ENCODE measurements at regions not wholly inside any gene's neighbourhood (a gene's known extent, or its start where the extent isn't known, plus 50 kb on each side); places are given as distances from the start of the nearest gene placed in this dataset.
A peak's percentile ranks its signal among the peaks of the same experiment; 100 is the strongest.
"Not testable (repeated sequence)": the region's sequence is repeated elsewhere in the genome, so short reads cannot be mapped to it uniquely, and the experiment has no call there.

DNA sequence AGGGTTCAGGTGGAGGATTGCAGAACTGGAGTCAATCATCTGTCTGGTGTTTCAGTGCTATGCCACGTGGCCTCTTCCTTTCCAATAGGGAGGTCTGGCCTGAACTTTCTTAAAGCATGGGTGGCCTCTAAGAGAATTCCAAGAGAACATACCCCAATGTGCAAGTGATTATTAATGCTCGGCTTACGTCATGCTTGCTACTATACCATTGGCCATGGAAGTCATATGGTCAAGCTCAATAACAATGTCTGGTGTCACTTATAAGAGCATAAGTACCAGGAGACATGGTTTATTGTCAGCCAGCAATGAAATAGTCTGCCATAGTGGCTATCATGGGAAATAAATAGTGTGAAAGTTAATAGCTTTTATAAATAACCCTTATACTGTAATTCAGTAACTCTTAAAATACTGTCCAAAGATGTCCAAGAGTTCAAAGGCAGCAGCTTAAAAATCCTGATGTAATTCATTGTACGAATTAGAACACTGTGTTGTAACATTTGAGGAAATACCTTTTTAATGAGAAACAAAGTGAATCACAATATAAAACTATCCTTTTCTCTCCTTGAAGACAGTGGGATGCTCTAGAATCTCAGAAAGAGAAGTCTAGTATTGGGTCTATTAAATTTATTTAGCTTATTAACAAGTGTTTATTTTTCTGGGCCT is 355.4 kb upstream of the PRR16 start:
- Histone ChIP-seq H3F3A (ENCODE audit: insufficient read depth) (peaks cover 13% of the 10 kb centered on the region; the same call in 1 of the 2 replicates), H3K4me2 (ENCODE audit: unreplicated experiment) (peak overlapping the region; percentile 37), H3K36me3 (ENCODE audit: low read depth) (no peaks in the 10 kb centered on the region), H3K9me3 (ENCODE audit: low read depth) (no peaks in the 10 kb centered on the region), H3K9ac (no peak overlapping the region), H3K9me2 (ENCODE audit: insufficient read depth) (no peaks in the 10 kb centered on the region), H3K4me1 (ENCODE audit: insufficient read depth) (peaks cover 16% of the 10 kb centered on the region), H2AFZ (peak overlapping the region; percentile 56), H3K4me3 (no peak overlapping the region), H4K20me1 (ENCODE audit: insufficient read depth) (no peaks in the 10 kb centered on the region), H3K79me2 (ENCODE audit: insufficient read depth) (no peaks in the 10 kb centered on the region), H3K27me3 (replicated peaks; ENCODE audit: insufficient read depth) (no peaks in the 10 kb centered on the region), H3K27ac (peak overlapping the region; percentile 48)
- in situ Hi-C loops (cut with MboI) = no loop called here
- 67 to 72% methylated on average over 4 of the region's 4 CpGs for WGBS, 2 experiments (ENCODE audit: low coverage in 1 of 2, low lambda C conversion rate in 2 of 2, missing lambda C conversion rate in 2 of 2)
- peak; percentile 70 for DNase-seq
- TF ChIP-seq EZH2phosphoT487 (IDR thresholded peaks at IDR 0.05; ENCODE audit: insufficient read depth, low read depth) (no peak), EZH2 (IDR thresholded peaks at IDR 0.05; ENCODE audit: insufficient read depth, poor library complexity, severe bottlenecking) (no peak)

GRCh38 chr5:120122703-120123102 is 341.4 kb upstream of the PRR16 start:
- Histone ChIP-seq H3K79me2 (ENCODE audit: insufficient read depth) (no peaks in the 10 kb centered on the region), H3K9ac (no peak overlapping the region), H2AFZ (no peak overlapping the region), H3K4me3 (no peak overlapping the region), H3K4me1 (ENCODE audit: insufficient read depth) (no peaks in the 10 kb centered on the region), H3F3A (ENCODE audit: insufficient read depth) (no peaks in the 10 kb centered on the region), H3K27me3 (replicated peaks; ENCODE audit: insufficient read depth) (no peaks in the 10 kb centered on the region), H4K20me1 (ENCODE audit: insufficient read depth) (no peaks in the 10 kb centered on the region), H3K9me2 (ENCODE audit: insufficient read depth) (no peaks in the 10 kb centered on the region), H3K36me3 (ENCODE audit: low read depth) (no peaks in the 10 kb centered on the region), H3K27ac (no peak overlapping the region), H3K9me3 (ENCODE audit: low read depth) (no peaks in the 10 kb centered on the region), H3K4me2 (ENCODE audit: unreplicated experiment) (no peak overlapping the region)
- no peak for DNase-seq
- in situ Hi-C loops (cut with MboI) = no loop called here
- no peak for TF ChIP-seq EZH2 (IDR thresholded peaks at IDR 0.05; ENCODE audit: insufficient read depth, poor library complexity, severe bottlenecking)
- TF ChIP-seq EZH2phosphoT487 (IDR thresholded peaks at IDR 0.05; ENCODE audit: insufficient read depth, low read depth) = no peak

DNA sequence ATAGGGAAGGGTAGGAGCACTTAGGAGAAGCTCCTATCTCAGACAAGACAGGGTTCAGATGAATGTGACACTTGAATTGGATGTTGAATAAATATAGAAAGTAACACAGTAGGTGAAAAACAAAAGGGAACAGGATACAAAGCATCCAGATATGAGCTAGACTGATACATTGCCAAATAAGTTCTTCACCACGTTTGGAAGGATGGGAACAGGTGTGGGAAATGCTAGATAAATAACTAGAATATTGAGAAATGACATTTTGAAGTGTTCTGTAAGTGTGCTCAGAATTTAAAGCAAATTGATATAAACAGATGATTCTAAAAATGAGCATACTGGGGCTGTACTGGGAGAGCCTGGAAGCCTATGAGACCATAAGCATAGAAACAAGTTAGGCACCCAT is 340.1 kb upstream of the PRR16 start:
- no peak overlapping the region for H3K9ac ChIP-seq
- H3K79me2 ChIP-seq (ENCODE audit: insufficient read depth) = no peaks in the 10 kb centered on the region
- no peaks in the 10 kb centered on the region for H3F3A ChIP-seq (ENCODE audit: insufficient read depth)
- H2AFZ ChIP-seq = no peak overlapping the region
- no peaks in the 10 kb centered on the region for H3K9me2 ChIP-seq (ENCODE audit: insufficient read depth)
- H3K9me3 ChIP-seq (ENCODE audit: low read depth) = no peaks in the 10 kb centered on the region
- H3K36me3 ChIP-seq (ENCODE audit: low read depth) = no peaks in the 10 kb centered on the region
- H3K27ac ChIP-seq = no peak overlapping the region
- H3K27me3 ChIP-seq (replicated peaks; ENCODE audit: insufficient read depth) = no peaks in the 10 kb centered on the region
- TF ChIP-seq EZH2phosphoT487 (IDR thresholded peaks at IDR 0.05; ENCODE audit: insufficient read depth, low read depth) (no peak), EZH2 (IDR thresholded peaks at IDR 0.05; ENCODE audit: insufficient read depth, poor library complexity, severe bottlenecking) (no peak)
- in situ Hi-C loops (cut with MboI) = no loop called here
- no peak overlapping the region for H3K4me3 ChIP-seq
- no peak overlapping the region for H3K4me2 ChIP-seq (ENCODE audit: unreplicated experiment)
- H3K4me1 ChIP-seq (ENCODE audit: insufficient read depth) = no peaks in the 10 kb centered on the region
- no peak for DNase-seq
- no peaks in the 10 kb centered on the region for H4K20me1 ChIP-seq (ENCODE audit: insufficient read depth)
- 94 to 100% methylated on average over 1 of the region's 1 CpG for WGBS, 2 experiments (ENCODE audit: low coverage in 1 of 2, low lambda C conversion rate in 2 of 2, missing lambda C conversion rate in 2 of 2)

DNA sequence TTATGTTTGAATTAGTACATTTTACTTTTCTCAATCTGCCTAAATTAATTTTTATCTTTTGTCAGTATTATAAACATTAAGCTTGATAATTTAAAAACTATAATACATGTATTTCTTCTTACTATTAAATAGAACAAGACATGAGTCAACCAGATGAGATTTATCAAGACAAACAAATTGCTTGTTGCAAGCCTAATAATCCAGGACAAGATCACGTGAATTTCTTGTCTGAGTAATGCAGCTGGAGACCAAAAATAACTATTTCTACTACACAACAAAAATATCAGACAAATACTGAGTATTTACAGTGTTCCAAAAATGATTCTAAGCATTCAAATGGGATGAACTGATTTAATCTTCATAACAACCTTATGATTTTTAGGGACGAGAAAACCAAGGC is 339.1 kb upstream of the PRR16 start:
- TF ChIP-seq EZH2phosphoT487 (IDR thresholded peaks at IDR 0.05; ENCODE audit: insufficient read depth, low read depth) = no peak
- no peak for TF ChIP-seq EZH2 (IDR thresholded peaks at IDR 0.05; ENCODE audit: insufficient read depth, poor library complexity, severe bottlenecking)
- Histone ChIP-seq H2AFZ (no peak overlapping the region), H3K27ac (no peak overlapping the region), H3K36me3 (ENCODE audit: low read depth) (no peaks in the 10 kb centered on the region), H3K9ac (no peak overlapping the region), H4K20me1 (ENCODE audit: insufficient read depth) (no peaks in the 10 kb centered on the region), H3K4me2 (ENCODE audit: unreplicated experiment) (no peak overlapping the region), H3K27me3 (replicated peaks; ENCODE audit: insufficient read depth) (no peaks in the 10 kb centered on the region), H3K4me3 (no peak overlapping the region), H3K79me2 (ENCODE audit: insufficient read depth) (no peaks in the 10 kb centered on the region), H3K4me1 (ENCODE audit: insufficient read depth) (no peaks in the 10 kb centered on the region), H3K9me3 (ENCODE audit: low read depth) (no peaks in the 10 kb centered on the region), H3K9me2 (ENCODE audit: insufficient read depth) (no peaks in the 10 kb centered on the region), H3F3A (ENCODE audit: insufficient read depth) (no peaks in the 10 kb centered on the region)
- peak; percentile 26 for DNase-seq
- 21 to 37% methylated on average over 2 of the region's 2 CpGs for WGBS, 2 experiments (ENCODE audit: low coverage in 1 of 2, low lambda C conversion rate in 2 of 2, missing lambda C conversion rate in 2 of 2)
- in situ Hi-C loops (cut with MboI) = no loop called here

DNA sequence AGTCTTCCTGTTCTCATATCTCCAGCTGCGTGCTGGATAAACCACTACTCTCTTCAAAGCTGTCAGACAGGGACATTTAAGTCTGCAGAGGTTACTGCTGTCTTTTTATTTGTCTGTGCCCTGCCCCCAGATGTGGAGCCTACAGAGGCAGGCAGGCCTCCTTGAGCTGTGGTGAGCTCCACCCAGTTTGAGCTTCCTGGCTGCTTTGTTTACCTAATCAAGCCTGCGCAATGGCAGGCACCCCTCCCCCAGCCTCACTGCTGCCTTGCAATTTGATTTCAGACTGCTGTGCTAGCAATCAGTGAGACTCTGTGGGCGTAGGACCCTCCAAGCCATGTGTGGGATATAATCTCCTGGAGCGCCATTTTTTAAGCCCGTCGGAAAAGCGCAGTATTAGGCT is 331.8 kb upstream of the PRR16 start:
- H3K27ac ChIP-seq; H3K4me1 ChIP-seq (ENCODE audit: insufficient read depth); H3K4me3 ChIP-seq; H3K9ac ChIP-seq; H3K79me2 ChIP-seq (ENCODE audit: insufficient read depth); in situ Hi-C loops (cut with MboI); DNase-seq; H3K27me3 ChIP-seq (replicated peaks; ENCODE audit: insufficient read depth); H2AFZ ChIP-seq; H4K20me1 ChIP-seq (ENCODE audit: insufficient read depth); H3K9me2 ChIP-seq (ENCODE audit: insufficient read depth); H3K9me3 ChIP-seq (ENCODE audit: low read depth); H3K36me3 ChIP-seq (ENCODE audit: low read depth); H3F3A ChIP-seq (ENCODE audit: insufficient read depth); H3K4me2 ChIP-seq (ENCODE audit: unreplicated experiment): not testable (repeated sequence)
- 87 to 94% methylated on average over 7 of the region's 7 CpGs for WGBS, 2 experiments (ENCODE audit: low coverage in 1 of 2, low lambda C conversion rate in 2 of 2, missing lambda C conversion rate in 2 of 2)

All from GM23248 (cell line).